ENCODE measurements at regions not wholly inside any gene's neighbourhood (a gene's known extent, or its start where the extent isn't known, plus 50 kb on each side); places are given as distances from the start of the nearest gene placed in this dataset.

DNA sequence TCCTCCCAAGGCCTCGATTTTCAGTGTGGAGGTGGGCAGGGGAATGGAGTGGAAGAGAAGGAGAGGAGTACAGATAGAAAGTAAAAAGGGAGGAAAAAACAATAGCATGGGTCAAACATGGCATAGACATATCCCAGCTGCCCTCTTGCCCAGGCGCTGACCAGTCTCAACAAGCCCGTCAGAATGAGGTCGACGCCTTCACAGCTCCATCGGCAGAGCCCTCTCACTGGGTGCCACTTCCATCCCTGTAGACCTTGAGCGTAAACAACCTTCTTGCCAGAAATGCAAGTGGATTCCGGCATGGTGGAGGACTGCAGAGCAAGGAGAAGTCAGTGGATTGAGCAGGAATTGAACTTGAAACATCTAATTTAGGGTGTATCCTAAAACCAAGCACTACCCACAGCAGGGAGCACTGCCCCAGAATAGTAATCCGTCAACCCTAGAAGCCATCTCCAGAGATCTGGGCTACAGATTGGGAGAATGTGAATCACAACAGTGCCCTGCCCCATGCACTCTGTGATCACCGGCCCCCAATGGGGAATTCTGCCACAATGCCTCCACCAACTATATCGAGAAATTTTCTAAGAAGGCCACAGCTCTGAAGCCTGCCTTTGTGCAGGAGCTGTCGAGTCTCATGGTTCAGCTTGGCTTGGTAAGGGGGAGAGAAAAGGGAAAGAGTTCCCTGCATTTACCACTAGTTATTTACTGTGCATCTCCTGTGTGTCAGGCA is 190.1 kb downstream of the UACA start:
- POLR2A ChIA-PET, result no interaction called here
- no peak for DNase-seq (ENCODE audit: extremely low spot score)
- TF ChIP-seq, protein P1, sequence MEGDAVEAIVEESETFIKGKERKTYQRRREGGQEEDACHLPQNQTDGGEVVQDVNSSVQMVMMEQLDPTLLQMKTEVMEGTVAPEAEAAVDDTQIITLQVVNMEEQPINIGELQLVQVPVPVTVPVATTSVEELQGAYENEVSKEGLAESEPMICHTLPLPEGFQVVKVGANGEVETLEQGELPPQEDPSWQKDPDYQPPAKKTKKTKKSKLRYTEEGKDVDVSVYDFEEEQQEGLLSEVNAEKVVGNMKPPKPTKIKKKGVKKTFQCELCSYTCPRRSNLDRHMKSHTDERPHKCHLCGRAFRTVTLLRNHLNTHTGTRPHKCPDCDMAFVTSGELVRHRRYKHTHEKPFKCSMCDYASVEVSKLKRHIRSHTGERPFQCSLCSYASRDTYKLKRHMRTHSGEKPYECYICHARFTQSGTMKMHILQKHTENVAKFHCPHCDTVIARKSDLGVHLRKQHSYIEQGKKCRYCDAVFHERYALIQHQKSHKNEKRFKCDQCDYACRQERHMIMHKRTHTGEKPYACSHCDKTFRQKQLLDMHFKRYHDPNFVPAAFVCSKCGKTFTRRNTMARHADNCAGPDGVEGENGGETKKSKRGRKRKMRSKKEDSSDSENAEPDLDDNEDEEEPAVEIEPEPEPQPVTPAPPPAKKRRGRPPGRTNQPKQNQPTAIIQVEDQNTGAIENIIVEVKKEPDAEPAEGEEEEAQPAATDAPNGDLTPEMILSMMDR (IDR thresholded peaks at IDR 0.05; ENCODE audit: control extremely low read depth, extremely low read depth, low read depth, missing control alignments), result no peak
- CTCF ChIA-PET, result interaction anchor here (1.1 to 1.4 kb wide), 3 partner anchors 9 to 152 kb away, joined by 3 read pairs; no protein-coding TSS in a partner anchor

DNA sequence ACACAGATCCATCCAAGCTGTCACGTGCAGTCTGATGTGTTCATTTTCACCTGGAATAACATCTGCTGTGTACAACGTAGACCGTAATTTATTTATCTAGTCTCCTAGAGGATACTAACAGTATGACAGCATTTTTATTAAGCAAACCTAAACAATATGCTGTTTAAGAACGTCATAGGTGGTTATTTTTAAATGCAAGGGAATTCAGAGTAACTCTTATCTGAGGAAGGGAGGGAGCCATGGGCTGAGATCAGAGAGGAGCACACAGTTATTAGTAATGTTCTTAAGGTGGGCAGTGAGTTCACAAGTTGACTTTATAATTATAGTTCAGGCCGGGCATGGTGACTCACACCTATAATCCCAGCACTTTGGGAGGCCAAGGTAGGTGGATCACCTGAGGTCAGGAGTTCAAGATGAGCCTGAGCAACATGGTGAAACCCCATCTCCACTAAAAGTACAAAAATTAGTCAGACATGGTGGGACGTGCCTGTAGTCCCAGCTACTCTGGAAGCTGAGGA is 193.6 kb downstream of the UACA start:
- TF ChIP-seq, protein P1 (IDR thresholded peaks at IDR 0.05; ENCODE audit: control extremely low read depth, extremely low read depth, low read depth, missing control alignments), result no peak
- POLR2A ChIA-PET, result no interaction called here
- CTCF ChIA-PET, result interaction anchor here (1.4 to 1.8 kb wide), 2 partner anchors 10 to 153 kb away, joined by 7 to 8 read pairs; no protein-coding TSS in a partner anchor
- DNase-seq (ENCODE audit: extremely low spot score), result no peak

DNA sequence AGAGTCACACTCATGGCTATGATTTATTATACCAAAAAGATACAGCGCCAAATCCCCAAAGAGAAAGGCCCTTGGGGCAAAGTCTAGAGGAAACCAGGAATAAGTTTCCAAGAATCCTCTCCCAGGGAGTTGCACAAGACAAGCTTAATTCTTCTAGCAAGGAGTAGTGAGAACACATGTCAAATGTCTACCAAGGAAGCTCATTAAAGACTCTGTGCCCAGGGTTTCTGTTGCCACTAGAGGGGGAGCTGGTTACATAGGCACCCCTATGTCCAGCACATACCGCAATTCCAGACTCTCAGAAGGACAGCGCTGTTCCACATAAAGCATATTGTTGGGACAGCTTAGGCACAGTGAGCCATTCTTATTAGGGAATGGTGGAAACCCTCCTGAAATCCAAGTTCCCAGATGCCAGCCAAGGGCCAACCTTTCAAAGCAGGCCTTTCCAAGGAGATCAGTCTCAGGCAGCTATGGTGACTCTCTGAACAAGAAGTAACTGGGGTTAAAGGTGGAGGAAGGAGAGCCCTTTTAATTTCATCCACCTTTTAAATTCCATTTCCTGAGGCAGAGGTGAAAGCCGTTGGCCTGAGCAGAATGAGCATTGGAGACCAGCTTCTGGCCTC is 194.2 kb downstream of the UACA start:
- no peak for DNase-seq (ENCODE audit: extremely low spot score)
- TF ChIP-seq, protein P1 (IDR thresholded peaks at IDR 0.05; ENCODE audit: control extremely low read depth, extremely low read depth, low read depth, missing control alignments), result no peak
- ChIA-PET POLR2A (no interaction called here), CTCF (interaction anchor here (0.8 to 1.8 kb wide), 5 partner anchors 10 to 245 kb away, joined by 3 to 8 read pairs (median 3); no protein-coding TSS in a partner anchor)

DNA sequence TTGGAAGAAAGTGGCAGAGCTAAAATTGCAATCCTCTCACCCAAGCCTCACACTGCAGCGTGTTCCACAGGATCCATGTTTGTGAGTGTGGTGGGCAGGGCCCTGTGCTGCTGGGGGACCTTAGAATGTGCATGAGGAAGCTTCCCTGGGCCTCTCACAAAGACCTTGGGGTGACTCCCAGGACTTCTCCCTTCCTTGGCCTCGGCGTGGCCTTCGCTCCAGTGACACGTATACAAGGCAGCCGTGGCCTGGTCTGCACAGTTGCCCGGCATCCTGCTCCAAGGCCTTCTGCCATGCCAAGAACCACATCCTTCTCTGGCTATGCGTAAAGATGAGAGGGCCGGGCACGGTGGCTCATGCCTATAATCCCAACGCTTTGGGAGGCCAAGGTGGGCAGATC is 196.4 kb downstream of the UACA start:
- TF ChIP-seq, protein P1 (IDR thresholded peaks at IDR 0.05; ENCODE audit: control extremely low read depth, extremely low read depth, low read depth, missing control alignments), result no peak
- POLR2A ChIA-PET, result no interaction called here
- no peak for DNase-seq (ENCODE audit: extremely low spot score)

DNA sequence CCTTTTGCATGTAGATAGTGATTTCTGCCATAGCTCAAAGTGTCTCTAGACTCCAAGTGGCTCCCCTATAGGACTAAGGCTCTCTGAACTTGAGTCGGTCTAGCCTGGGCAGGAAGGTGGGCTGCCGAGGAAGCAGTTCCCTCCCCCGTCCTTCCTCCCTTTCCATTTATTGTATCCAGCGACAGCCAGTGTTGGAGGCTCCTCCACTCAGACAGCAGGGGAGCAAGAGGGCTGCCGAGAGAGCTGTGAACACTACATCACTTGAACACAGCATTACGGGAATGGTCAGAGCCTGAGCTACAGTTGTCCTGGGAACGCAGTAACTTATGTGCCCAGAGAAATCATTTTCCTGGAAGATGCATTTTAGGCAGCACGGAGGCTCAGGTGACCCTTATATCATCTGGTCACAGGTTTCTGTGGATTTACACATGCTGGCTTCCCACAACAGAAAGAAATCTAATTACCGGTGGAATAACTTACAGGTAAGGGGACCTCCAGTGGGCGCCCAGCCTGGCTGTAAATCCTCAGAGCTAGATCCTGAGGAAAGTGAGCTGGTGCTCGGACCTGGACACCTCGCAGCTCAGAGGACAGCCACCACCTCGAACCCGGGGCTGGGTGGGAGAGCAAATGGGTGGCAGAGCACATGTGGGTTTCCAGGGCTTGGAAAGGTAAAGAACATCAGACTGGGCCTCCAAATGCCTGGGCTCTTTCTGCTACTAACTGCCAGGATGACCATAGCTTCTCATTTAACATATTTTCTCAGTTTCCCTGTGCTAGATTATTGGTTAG is 197.1 kb downstream of the UACA start:
- ChIA-PET POLR2A (no interaction called here), CTCF (interaction anchor here (1.1 to 1.4 kb wide), 4 partner anchors 9 to 20 kb away, joined by 3 to 4 read pairs (median 3); no protein-coding TSS in a partner anchor)
- DNase-seq (ENCODE audit: extremely low spot score), result no peak
- TF ChIP-seq, protein P1 (IDR thresholded peaks at IDR 0.05; ENCODE audit: control extremely low read depth, extremely low read depth, low read depth, missing control alignments), result no peak

More for the DNA sequence above, 196.4 kb downstream of the UACA start:
- CTCF ChIA-PET, result interaction anchor here (1.2 to 1.4 kb wide), 2 partner anchors 8 to 20 kb away, joined by 3 read pairs; no protein-coding TSS in a partner anchor

DNA sequence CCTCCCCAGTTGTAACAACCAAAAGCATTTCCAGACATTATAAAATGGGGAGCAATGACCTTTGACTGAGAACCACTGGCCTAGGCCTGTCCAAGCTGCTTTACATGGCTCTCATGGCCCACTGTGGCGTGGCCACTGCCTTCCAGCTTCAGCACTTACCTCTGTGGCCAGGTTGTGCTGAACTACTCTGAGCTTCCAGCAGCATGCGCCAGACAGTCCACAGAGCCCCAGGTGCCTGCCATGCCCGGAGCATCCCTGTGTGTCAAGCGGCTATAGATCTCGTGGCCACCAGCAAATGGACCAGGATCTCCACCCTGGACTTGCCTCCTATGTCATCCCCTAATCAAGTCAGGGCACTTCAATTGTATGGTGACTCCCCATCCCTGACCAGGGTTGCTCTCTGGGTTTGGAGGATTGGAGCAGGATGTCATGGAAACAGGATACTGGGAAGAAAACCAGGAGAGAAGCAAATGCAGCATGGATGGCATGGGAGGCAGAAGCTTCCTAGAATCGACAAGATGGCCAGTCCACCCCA is 199.7 kb downstream of the UACA start:
- CTCF ChIA-PET, result interaction anchor here (0.8 to 1.3 kb wide), 4 partner anchors 9 to 35 kb away, joined by 3 read pairs; no protein-coding TSS in a partner anchor

More for the DNA sequence above, 199.7 kb downstream of the UACA start:
- TF ChIP-seq, protein P1 (IDR thresholded peaks at IDR 0.05; ENCODE audit: control extremely low read depth, extremely low read depth, low read depth, missing control alignments), result no peak
- no peak for DNase-seq (ENCODE audit: extremely low spot score)
- POLR2A ChIA-PET, result no interaction called here

Data from GM10248 (cell line).